ENCODE measurements at regions not wholly inside any gene's neighbourhood (a gene's known extent, or its start where the extent isn't known, plus 50 kb on each side); places are given as distances from the start of the nearest gene placed in this dataset.

DNA sequence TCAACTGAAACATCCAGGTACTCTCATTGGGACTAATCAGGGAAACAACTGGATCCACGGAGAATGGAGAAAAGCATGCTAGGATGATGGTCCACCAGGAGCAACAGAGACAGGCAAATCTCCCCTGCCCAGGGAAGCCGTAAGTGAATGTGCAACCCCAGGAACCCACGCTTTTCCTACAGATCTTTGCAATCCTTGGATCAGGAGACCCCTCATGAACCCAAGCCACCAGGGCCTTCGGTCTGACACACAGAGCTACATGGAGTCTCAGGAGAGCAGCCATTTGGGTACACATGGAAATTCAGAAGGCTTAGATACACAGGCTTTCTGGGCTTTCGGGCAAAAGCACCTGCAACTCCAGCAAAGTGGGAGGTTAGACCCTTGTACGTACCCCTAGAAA is 122.1 kb upstream of the PTCHD4 start:
- no peak for DNase-seq

- DNase-seq, result no peak
Measured at GRCh38 chr6:48229841-48230240, 118.8 kb upstream of the PTCHD4 start.

- no peak for DNase-seq
Measured at GRCh38 chr6:48222241-48222640, 111.2 kb upstream of the PTCHD4 start.

- DNase-seq, result no peak
Measured at GRCh38 chr6:48213076-48213788, 102.2 kb upstream of the PTCHD4 start.

GRCh38 chr6:48212501-48212900 is 101.5 kb upstream of the PTCHD4 start:
- DNase-seq, result no peak

GRCh38 chr6:48206091-48206490 is 95.1 kb upstream of the PTCHD4 start:
- DNase-seq, result no peak

DNA sequence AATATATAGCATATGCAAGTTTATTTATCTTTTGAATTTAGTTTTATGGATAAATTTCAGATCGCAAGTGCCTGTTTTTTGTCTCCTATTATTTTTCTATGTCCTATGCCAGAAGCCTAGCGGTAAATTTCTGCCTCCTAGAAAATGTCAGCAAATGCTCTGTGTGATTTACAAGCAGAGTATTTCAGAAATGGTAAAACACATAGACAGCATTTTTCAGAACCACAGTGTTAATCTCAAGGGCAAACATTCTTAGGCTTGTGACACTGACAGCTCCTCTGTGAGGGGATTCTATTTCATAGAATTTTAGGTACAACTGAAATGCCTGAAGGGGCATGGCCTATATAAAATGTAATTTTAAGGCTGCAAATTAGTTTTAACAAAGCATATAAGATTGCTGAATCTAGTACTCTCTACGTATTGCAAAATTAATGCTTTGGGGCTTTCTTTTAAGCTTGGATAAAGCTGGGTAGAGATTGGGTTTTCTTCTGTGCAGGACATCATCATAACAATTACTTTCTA is 89.9 kb upstream of the PTCHD4 start:
- DNase-seq, result no peak

DNA sequence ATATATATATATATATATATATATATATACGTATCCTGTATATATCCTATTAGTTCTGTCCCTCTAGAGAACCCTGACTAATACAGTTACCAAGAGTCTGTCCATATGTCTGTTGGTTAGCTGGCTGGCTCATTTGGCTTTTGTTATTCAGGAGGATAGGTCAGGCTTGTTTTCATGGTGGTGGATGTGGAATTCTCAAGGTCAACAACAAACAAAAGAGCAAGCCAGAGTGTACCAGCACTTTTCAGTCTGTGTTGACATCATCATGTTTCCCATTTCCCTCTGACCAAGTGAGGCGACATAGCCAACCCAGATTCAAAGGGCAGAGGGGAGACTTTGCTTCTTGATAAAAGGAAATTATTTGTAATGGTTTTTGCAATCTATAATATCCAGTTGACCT is 88.5 kb upstream of the PTCHD4 start:
- no peak for DNase-seq

- DNase-seq, result no peak
Measured at GRCh38 chr6:48197941-48198340, 86.9 kb upstream of the PTCHD4 start.

DNA sequence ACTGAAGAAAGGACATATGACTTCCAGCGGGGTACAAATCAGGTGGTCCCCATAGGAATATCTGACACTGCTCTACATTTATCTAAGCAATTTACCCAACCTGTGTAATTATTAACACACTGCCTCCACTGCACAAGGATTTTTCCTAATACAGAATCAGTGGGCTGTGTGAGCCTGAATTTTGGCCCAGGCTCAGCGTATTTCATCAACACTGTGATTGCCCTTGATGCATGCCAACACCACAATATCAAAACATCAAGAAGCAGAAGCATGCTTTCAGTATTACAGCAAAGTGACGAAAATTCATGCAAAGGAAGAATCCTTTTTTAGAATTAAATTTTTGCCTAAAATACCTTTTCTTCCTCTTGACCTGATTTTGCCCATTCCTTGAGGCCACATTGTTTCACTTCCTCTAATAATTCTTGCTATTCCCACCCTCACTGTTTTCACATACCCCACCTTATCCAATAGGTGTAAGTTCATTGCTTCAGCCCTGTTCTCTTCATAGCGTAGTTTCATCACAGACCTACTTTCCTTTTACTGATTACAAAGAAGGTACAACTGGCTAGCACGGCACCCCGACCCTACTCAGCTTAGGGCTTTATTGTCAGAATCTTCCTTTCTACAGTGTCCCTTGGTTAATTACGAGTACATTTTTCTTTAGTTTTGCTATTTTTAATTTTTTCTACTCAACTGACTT is 83.7 kb upstream of the PTCHD4 start:
- no peak for DNase-seq

GRCh38 chr6:48188158-48188557 is 77.2 kb upstream of the PTCHD4 start:
- no peak for DNase-seq

- DNase-seq, result no peak
Measured at GRCh38 chr6:48186746-48187145, 75.7 kb upstream of the PTCHD4 start.

- no peak for DNase-seq
Measured at GRCh38 chr6:48184648-48185047, 73.7 kb upstream of the PTCHD4 start.

DNA sequence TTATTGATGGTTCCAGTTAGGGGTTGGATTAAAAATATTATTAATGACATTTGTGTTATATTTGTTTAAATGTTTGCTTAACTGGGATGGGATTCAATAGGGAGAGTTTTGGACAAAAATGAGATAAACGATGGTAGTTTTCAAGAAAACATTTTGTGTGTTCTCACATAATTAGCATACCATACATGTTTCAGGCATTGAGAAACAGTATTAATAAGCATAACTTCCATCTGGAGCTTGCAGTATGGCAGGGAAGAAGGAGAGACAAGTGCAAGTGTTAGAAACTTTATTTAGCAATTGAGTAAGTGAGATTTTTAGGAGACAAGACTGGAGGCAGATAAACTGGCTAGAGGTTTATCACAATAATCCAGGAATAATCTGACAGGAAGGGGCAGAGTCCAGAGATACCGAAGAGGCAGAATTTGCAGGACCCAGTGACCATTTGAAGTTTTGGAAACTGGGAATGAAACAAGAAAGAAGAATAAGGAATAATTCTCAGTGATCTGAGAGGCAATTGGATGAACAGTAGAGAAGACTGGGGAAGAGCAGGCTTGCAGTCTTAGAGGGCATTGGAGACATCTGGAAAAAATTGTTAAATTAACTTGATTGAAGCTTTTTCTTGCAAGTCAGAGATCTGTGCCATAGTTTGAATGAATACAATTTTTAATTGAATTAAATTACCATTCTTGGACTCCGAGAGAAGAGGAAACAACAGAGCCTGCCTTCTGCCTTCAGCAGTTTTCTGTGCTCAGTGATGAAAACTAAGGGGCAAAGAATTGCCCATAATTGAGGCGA is 73.0 kb upstream of the PTCHD4 start:
- no peak for DNase-seq

- DNase-seq, result no peak
Measured at GRCh38 chr6:48183178-48183577, 72.2 kb upstream of the PTCHD4 start.

- no peak for DNase-seq
Measured at GRCh38 chr6:48178700-48179099, 67.7 kb upstream of the PTCHD4 start.

GRCh38 chr6:48177786-48178185 is 66.8 kb upstream of the PTCHD4 start:
- no peak for DNase-seq

GRCh38 chr6:48176645-48177308 is 65.8 kb upstream of the PTCHD4 start:
- no peak for DNase-seq

GRCh38 chr6:48169635-48170034 is 58.6 kb upstream of the PTCHD4 start:
- DNase-seq, result no peak

Measured in right kidney (tissue), 1 donor.